Upper lobe of left lung (tissue), 4 donors: ENCODE measurements at regions not wholly inside any gene's neighbourhood (a gene's known extent, or its start where the extent isn't known, plus 50 kb on each side); places are given as distances from the start of the nearest gene placed in this dataset.

Source experiments
- POLR2A ChIP-seq, 4 donors: fragments of 450-650 bp; IDR thresholded peaks; one replicate each; pipeline ENCODE4 v1.5.1; 2016 to 2017; ENCODE audit warnings: antibody characterized with exemption in 4 of 4, mild to moderate bottlenecking in 2 of 4
- POLR2AphosphoS5 ChIP-seq, 2 donors: sonication (generic); formaldehyde crosslinking; IDR thresholded peaks; one replicate each; pipeline ENCODE4 v1.5.1; 2017; ENCODE audit warnings: antibody characterized with exemption in 2 of 2

GRCh38 chr5:92525131-92525530, 1055.9 kb downstream of the NR2F1-AS1 start:
- TF ChIP-seq POLR2A (IDR thresholded peaks at IDR 0.05) (no peak), POLR2AphosphoS5 (IDR thresholded peaks at IDR 0.05) (no peak)
